OCI-LY3 (cell line): ENCODE measurements at regions not wholly inside any gene's neighbourhood (a gene's known extent, or its start where the extent isn't known, plus 50 kb on each side); places are given as distances from the start of the nearest gene placed in this dataset.

Experiments
- EZH2phosphoT487 ChIP-seq: fragments of 200-600 bp; shearing (Covaris generic); IDR thresholded peaks from 2 replicates; pipeline ENCODE4 v1.6.1; 2018; ENCODE audit warnings: antibody characterized with exemption, mixed run types, low read depth
- TF ChIP-seq, protein P1 (sequence below): fragments of 200-600, 300-600 bp; sonication (generic); IDR thresholded peaks from 2 replicates; pipeline ENCODE4 v1.5.1; 2014; ENCODE audit warnings: antibody characterized with exemption, low read length, low read depth

DNA sequence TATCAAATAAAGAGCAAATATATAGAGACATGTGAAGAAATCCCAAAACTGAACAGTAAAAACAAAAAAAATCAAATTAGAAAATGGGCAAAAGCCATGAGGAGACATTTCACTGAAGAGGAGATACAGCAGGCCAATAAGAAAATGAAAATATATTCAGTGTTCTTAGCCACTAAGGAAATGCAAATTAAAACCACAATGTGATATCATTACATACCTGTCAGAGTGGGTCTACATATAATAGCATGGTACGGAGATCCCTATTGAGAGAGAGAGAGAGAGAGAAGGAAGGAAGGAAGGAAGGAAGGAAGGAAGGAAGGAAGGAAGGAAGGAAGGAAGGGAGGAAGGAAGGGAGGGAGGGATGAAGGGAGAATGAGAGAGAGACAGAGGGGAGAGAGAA, 707.0 kb upstream of the ACTRT1 start:
- TF ChIP-seq, protein P1, sequence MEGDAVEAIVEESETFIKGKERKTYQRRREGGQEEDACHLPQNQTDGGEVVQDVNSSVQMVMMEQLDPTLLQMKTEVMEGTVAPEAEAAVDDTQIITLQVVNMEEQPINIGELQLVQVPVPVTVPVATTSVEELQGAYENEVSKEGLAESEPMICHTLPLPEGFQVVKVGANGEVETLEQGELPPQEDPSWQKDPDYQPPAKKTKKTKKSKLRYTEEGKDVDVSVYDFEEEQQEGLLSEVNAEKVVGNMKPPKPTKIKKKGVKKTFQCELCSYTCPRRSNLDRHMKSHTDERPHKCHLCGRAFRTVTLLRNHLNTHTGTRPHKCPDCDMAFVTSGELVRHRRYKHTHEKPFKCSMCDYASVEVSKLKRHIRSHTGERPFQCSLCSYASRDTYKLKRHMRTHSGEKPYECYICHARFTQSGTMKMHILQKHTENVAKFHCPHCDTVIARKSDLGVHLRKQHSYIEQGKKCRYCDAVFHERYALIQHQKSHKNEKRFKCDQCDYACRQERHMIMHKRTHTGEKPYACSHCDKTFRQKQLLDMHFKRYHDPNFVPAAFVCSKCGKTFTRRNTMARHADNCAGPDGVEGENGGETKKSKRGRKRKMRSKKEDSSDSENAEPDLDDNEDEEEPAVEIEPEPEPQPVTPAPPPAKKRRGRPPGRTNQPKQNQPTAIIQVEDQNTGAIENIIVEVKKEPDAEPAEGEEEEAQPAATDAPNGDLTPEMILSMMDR, result no peak
- no peak for TF ChIP-seq EZH2phosphoT487
